GM12873 (cell line): ENCODE measurements at regions not wholly inside any gene's neighbourhood (a gene's known extent, or its start where the extent isn't known, plus 50 kb on each side); places are given as distances from the start of the nearest gene placed in this dataset.

Experiments used
- CTCF ChIP-seq: IDR thresholded peaks from 2 replicates; pipeline ENCODE4 v1.5.1; 2012; ENCODE audit warnings: low read depth, mild to moderate bottlenecking, moderate library complexity, low read length, control low read depth; ENCODE audit not compliant: insufficient read depth; ENCODE audit errors: missing control alignments

- TF ChIP-seq CTCF = no peak
Observed at GRCh38 chr6:137623293-137623692, 129.1 kb upstream of the OLIG3 start.

GRCh38 chr6:137625100-137625661 is 131.0 kb upstream of the OLIG3 start:
- TF ChIP-seq CTCF = no peak

- no peak for TF ChIP-seq CTCF
Observed at GRCh38 chr6:137625808-137626207, 131.6 kb upstream of the OLIG3 start.

- no peak for TF ChIP-seq CTCF
Observed at GRCh38 chr6:137630666-137631065, 136.5 kb upstream of the OLIG3 start.

GRCh38 chr6:137631323-137631722 is 137.1 kb upstream of the OLIG3 start:
- no peak for TF ChIP-seq CTCF

- no peak for TF ChIP-seq CTCF
Observed at GRCh38 chr6:137637121-137637520, 142.9 kb upstream of the OLIG3 start.

GRCh38 chr6:137638926-137639706 is 144.9 kb upstream of the OLIG3 start:
- no peak for TF ChIP-seq CTCF
